Lower leg skin (tissue), 4 donors: ENCODE measurements at regions not wholly inside any gene's neighbourhood (a gene's known extent, or its start where the extent isn't known, plus 50 kb on each side); places are given as distances from the start of the nearest gene placed in this dataset.

Experiments used
- DNase-seq, 2 donors: peaks; one replicate each; pipeline ENCODE4 v3.0.0-alpha.2; 2019; ENCODE audit warnings: low spot score in 2 of 2
- H3K4me3 ChIP-seq: fragments of 200-600 bp; sonication (generic); 2 replicates; pipeline ENCODE4 v1.5.1; 2017; ENCODE audit warnings: mild to moderate bottlenecking, low read depth; ENCODE audit not compliant: poor library complexity, severe bottlenecking
- CTCF ChIP-seq, 3 donors: fragments of 450-650 bp; IDR thresholded peaks; one replicate each; pipeline ENCODE4 v1.5.1; 2016; ENCODE audit warnings: antibody characterized with exemption in 3 of 3, mild to moderate bottlenecking in 3 of 3, moderate library complexity in 2 of 3
- POLR2A ChIP-seq, 2 donors: fragments of 450-650 bp; IDR thresholded peaks; one replicate each; pipeline ENCODE4 v1.6.1; 2016 to 2017; ENCODE audit warnings: antibody characterized with exemption in 2 of 2, mild to moderate bottlenecking in 1 of 2, moderate library complexity in 1 of 2
- WGBS, 2 donors: methylation state at CpG; one replicate each; pipeline ENCODE4 v1.1.5; 2018; 5-methylcytosine and 5-hydroxymethylcytosine counted together
- intact Hi-C: fragments of 100-400 bp; cut with DNase I; formaldehyde crosslinking; loops from one replicate; pipeline ENCODE4 v1.15.0; 2023; ENCODE audit warnings: low total_unique reads

DNA sequence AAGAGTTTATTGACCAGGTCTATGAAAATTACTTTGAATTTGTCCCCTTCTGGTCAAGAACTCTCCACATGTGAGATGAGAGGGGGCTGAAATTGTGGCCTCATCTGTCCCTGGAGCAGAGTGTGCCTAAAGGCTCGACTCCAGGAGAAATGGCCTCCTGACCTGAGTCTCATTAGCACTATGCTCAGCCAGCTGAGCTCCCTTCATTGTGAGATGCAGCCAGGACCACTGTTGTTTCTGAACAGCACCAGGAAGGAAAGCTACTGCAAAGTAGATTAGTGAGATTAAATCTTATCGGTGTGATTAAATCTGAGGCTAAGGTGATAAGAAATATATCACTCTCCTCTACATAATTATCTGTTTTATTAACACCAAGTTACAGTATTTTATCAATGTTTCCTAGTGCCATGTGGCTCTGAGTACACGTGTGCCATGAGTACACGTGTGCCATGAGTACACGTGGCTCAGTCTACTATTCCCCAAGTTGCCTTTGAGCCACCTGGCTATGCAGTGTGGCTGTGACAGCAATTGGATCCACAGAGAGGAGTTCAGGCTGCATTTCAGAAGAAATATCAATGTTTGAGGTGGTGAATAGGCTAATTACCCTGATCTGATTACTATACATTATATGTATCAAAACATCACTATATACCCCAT, 126.9 kb downstream of the IPMK start:
- no peak for DNase-seq
- TF ChIP-seq CTCF (IDR thresholded peaks at IDR 0.05): no peak
- intact Hi-C loops: no loop called here
- 62 to 82% methylated on average over 5 of the region's 5 CpGs for WGBS, 2 donors
- H3K4me3 ChIP-seq: no peak overlapping the region

GRCh38 chr10:58140054-58140453, 127.6 kb downstream of the IPMK start:
- H3K4me3 ChIP-seq: no peak overlapping the region
- no peak for TF ChIP-seq POLR2A (IDR thresholded peaks at IDR 0.05)
- no peak for TF ChIP-seq CTCF (IDR thresholded peaks at IDR 0.05)
- WGBS, 2 donors: 78 to 79% methylated on average over 2 of the region's 2 CpGs
- DNase-seq: no peak
- intact Hi-C loops: no loop called here

GRCh38 chr10:58137813-58138212, 129.9 kb downstream of the IPMK start:
- 60 to 63% methylated on average over 5 of the region's 5 CpGs for WGBS, 2 donors
- intact Hi-C loops: no loop called here
- DNase-seq: no peak

DNA sequence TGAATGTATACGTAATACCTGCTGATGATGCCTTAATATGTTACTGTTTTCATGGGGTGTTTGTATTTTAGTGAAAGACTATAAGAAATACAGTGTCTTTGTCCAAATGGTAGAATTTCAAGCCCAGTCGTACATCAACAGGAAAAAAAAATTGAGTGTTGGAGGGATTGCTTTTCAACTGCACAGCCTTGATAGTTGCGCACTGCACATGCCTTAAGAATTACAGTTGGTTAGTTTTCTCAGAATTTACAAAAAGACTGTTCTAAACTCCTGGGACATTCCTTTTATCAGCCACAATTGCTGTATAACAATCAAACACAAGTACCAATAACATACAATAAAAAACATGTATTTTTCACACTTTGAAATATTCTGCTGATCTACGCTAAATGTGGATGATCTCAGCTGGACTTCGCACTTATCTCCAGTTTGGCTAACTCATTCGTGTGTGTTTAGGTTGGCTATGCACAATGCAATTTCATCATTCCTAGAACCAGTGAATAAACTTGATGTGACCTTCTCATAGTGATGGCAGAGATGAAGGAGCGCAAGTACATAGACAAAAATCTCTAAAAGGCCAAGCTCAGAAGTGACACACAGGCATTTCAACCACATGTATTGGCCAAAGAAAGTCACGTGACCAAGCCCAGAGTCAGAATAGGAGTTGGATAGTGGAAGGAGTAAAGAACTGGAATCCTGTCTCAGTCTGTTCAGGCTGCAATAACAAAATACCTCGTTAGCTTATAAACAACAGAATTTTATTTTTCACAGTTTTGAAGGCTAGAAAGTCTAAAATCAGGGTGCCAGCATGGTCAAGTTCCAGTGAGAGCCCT, 152.3 kb downstream of the IPMK start:
- WGBS, 2 donors: 87 to 89% methylated on average over 9 of the region's 9 CpGs
- H3K4me3 ChIP-seq: no peak overlapping the region
- no peak for TF ChIP-seq POLR2A (IDR thresholded peaks at IDR 0.05)
- no peak for TF ChIP-seq CTCF (IDR thresholded peaks at IDR 0.05)
- intact Hi-C loops: no loop called here
- DNase-seq: no peak

More at GRCh38 chr10:58137813-58138212, 129.9 kb downstream of the IPMK start:
- TF ChIP-seq CTCF (IDR thresholded peaks at IDR 0.05) (no peak), POLR2A (IDR thresholded peaks at IDR 0.05) (no peak)
- H3K4me3 ChIP-seq: no peak overlapping the region

GRCh38 chr10:58109731-58110130, 158.0 kb downstream of the IPMK start:
- 76 to 78% methylated on average over 3 of the region's 3 CpGs for WGBS, 2 donors
- no peak overlapping the region for H3K4me3 ChIP-seq
- DNase-seq: no peak
- TF ChIP-seq CTCF (IDR thresholded peaks at IDR 0.05): no peak
- TF ChIP-seq POLR2A (IDR thresholded peaks at IDR 0.05): no peak
- intact Hi-C loops: no loop called here
